ENCODE measurements at regions not wholly inside any gene's neighbourhood (a gene's known extent, or its start where the extent isn't known, plus 50 kb on each side); places are given as distances from the start of the nearest gene placed in this dataset.

GRCh38 chr12:89789862-89790261, 81.2 kb upstream of the ATP2B1 start:
- ChIA-PET CTCF (no interaction called here), POLR2A (ENCODE audit: low non-redundant PET) (no interaction called here)
- H3K27ac ChIP-seq: no peak overlapping the region
- TF ChIP-seq CTCF (conservative IDR thresholded peaks at IDR 0.05; ENCODE audit: low read depth): no peak
- no peak for DNase-seq (ENCODE audit: low spot score)

- CTCF ChIA-PET: no interaction called here
- POLR2A ChIA-PET (ENCODE audit: low non-redundant PET): no interaction called here
- no peak for DNase-seq (ENCODE audit: low spot score)
- H3K27ac ChIP-seq: no peak overlapping the region
- TF ChIP-seq CTCF (conservative IDR thresholded peaks at IDR 0.05; ENCODE audit: low read depth): no peak
Observed at GRCh38 chr12:89787763-89788162, 79.1 kb upstream of the ATP2B1 start.

GRCh38 chr12:89786177-89786810, 77.7 kb upstream of the ATP2B1 start:
- CTCF ChIA-PET: no interaction called here
- DNase-seq (ENCODE audit: low spot score): no peak
- H3K27ac ChIP-seq: no peak overlapping the region
- TF ChIP-seq CTCF (conservative IDR thresholded peaks at IDR 0.05; ENCODE audit: low read depth): no peak
- POLR2A ChIA-PET (ENCODE audit: low non-redundant PET): no interaction called here

- no peak overlapping the region for H3K27ac ChIP-seq
- TF ChIP-seq CTCF (conservative IDR thresholded peaks at IDR 0.05; ENCODE audit: low read depth): no peak
- no peak for DNase-seq (ENCODE audit: low spot score)
- ChIA-PET CTCF (interaction anchor here (0.7 kb wide), 1 partner anchor 1000 kb away, joined by 3 read pairs; no protein-coding TSS in a partner anchor), POLR2A (ENCODE audit: low non-redundant PET) (no interaction called here)
Observed at GRCh38 chr12:89783359-89784060, 74.9 kb upstream of the ATP2B1 start.

GRCh38 chr12:89782807-89783206, 74.2 kb upstream of the ATP2B1 start:
- H3K27ac ChIP-seq: no peak overlapping the region
- DNase-seq (ENCODE audit: low spot score): no peak
- ChIA-PET POLR2A (ENCODE audit: low non-redundant PET) (no interaction called here), CTCF (interaction anchor here (0.5 to 0.7 kb wide), 2 partner anchors 1001 to 1196 kb away, joined by 3 read pairs; no protein-coding TSS in a partner anchor)
- TF ChIP-seq CTCF (conservative IDR thresholded peaks at IDR 0.05; ENCODE audit: low read depth): no peak

- ChIA-PET CTCF (no interaction called here), POLR2A (ENCODE audit: low non-redundant PET) (no interaction called here)
- TF ChIP-seq CTCF (conservative IDR thresholded peaks at IDR 0.05; ENCODE audit: low read depth): no peak
Observed at GRCh38 chr12:89781946-89782550, 73.4 kb upstream of the ATP2B1 start.

More at GRCh38 chr12:89781946-89782550, 73.4 kb upstream of the ATP2B1 start:
- DNase-seq (ENCODE audit: low spot score): no peak
- no peak overlapping the region for H3K27ac ChIP-seq
